ENCODE measurements at regions not wholly inside any gene's neighbourhood (a gene's known extent, or its start where the extent isn't known, plus 50 kb on each side); places are given as distances from the start of the nearest gene placed in this dataset.

- TF ChIP-seq POLR2A (IDR thresholded peaks at IDR 0.05), result no peak
- TF ChIP-seq CTCF (IDR thresholded peaks at IDR 0.05), result no peak
These were observed 244.1 kb downstream of the MED10 start for GRCh38 chr5:6134281-6134680.

Measured in thyroid gland (tissue), 4 donors.